Muscle layer of duodenum (tissue), 2 donors: ENCODE measurements at regions not wholly inside any gene's neighbourhood (a gene's known extent, or its start where the extent isn't known, plus 50 kb on each side); places are given as distances from the start of the nearest gene placed in this dataset.

Experiments
- H3K27ac ChIP-seq: one replicate; pipeline ENCODE4 v1.7.0; 2013; ENCODE audit warnings: mild to moderate bottlenecking, low read length
- H3K27me3 ChIP-seq: one replicate; pipeline ENCODE4 v1.7.0; 2013; ENCODE audit warnings: low read depth, mild to moderate bottlenecking, control low read depth, low read length
- H3K36me3 ChIP-seq, 2 donors: one replicate each; pipeline ENCODE4 v1.7.0; 2013; ENCODE audit warnings: low read length in 2 of 2, control low read depth in 1 of 2, mild to moderate bottlenecking in 1 of 2; ENCODE audit not compliant: insufficient read depth in 2 of 2, control insufficient read depth in 1 of 2
- H3K4me1 ChIP-seq, 2 donors: one replicate each; pipeline ENCODE4 v1.7.0; 2013; ENCODE audit warnings: low read length in 2 of 2, mild to moderate bottlenecking in 2 of 2, control low read depth in 1 of 2, moderate library complexity in 1 of 2; ENCODE audit not compliant: insufficient read depth in 2 of 2, control insufficient read depth in 1 of 2
- H3K4me3 ChIP-seq, 2 donors: one replicate each; pipeline ENCODE4 v1.7.0; 2013; ENCODE audit warnings: low read length in 2 of 2, low read depth in 1 of 2, mild to moderate bottlenecking in 1 of 2
- H3K9me3 ChIP-seq, 2 donors: one replicate each; pipeline ENCODE4 v1.7.0; 2013; ENCODE audit warnings: low read length in 2 of 2, control low read depth in 1 of 2, mild to moderate bottlenecking in 1 of 2; ENCODE audit not compliant: control insufficient read depth in 1 of 2
- donor health status: healthy.

DNA sequence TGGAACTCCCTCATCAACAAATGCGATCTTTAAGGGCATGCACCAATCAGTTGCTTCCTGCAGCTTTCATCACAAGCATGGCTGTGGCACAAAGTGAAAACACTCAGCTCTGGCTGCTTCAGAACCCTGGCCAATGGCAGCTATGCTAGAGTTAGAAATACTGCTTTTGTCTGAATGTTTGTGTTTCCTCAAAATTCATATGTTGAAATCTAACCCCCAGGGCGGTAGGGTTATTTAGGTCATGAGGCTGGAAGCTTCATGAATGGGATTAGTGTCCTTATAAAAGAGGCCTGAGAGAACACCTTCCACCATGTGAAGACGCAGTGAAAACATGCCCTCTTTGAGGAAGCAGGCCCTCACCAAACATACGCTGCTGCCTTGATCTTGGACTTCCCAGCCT, 453.9 kb downstream of the SNAPC1 start:
- Histone ChIP-seq H3K4me3 (no peak overlapping the region), H3K27ac (no peak overlapping the region), H3K9me3 (no peaks in the 10 kb centered on the region), H3K27me3 (no peaks in the 10 kb centered on the region), H3K36me3 (no peaks in the 10 kb centered on the region), H3K4me1 (no peaks in the 10 kb centered on the region)

DNA sequence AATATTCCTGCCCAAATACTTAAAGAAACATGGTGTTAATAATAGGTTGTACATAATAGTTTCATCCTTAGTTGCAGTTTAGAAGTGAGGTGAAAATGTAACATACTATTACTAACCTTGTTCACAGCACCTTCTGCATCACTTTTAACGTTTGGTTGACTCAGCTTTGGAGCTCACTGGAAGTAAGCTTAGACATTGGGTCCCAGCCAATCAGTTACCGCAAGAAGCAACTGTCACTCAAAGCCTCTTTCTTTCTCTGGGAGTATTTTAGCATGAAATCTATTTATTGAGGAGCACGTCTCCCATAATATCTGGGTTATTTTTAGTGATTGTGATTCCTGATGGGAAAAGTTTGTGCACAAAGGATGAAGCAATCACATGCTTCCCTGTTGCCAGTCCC, 472.6 kb downstream of the SNAPC1 start:
- no peaks in the 10 kb centered on the region for H3K36me3 ChIP-seq
- H3K27ac ChIP-seq: no peak overlapping the region
- H3K4me1 ChIP-seq: no peaks in the 10 kb centered on the region
- no peak overlapping the region for H3K4me3 ChIP-seq
- no peaks in the 10 kb centered on the region for H3K27me3 ChIP-seq
- no peaks in the 10 kb centered on the region for H3K9me3 ChIP-seq

DNA sequence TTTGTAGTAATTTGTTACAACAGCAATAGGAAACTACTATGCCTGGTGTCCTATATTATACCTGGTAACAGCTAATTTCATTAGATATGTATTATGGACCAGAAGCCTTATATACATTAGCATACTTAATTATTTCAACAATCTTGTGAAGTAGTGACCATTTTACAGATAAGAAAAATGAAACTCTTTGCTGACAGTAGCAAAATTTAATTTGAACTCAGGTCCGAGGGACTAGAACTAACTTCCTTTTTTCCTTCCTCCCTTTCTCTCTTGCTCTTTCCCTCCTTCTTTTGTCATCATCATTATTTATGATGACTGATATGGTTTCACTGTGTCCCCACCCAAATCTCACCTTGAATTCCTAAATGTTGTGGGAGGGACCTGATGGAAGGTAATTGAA, 482.0 kb downstream of the SNAPC1 start:
- H3K4me1 ChIP-seq: no peaks in the 10 kb centered on the region
- peaks cover 0 to 2% of the 10 kb centered on the region in 2 donors for H3K9me3 ChIP-seq
- H3K27me3 ChIP-seq: no peaks in the 10 kb centered on the region
- H3K4me3 ChIP-seq: no peak overlapping the region
- H3K36me3 ChIP-seq: no peaks in the 10 kb centered on the region
- no peak overlapping the region for H3K27ac ChIP-seq

DNA sequence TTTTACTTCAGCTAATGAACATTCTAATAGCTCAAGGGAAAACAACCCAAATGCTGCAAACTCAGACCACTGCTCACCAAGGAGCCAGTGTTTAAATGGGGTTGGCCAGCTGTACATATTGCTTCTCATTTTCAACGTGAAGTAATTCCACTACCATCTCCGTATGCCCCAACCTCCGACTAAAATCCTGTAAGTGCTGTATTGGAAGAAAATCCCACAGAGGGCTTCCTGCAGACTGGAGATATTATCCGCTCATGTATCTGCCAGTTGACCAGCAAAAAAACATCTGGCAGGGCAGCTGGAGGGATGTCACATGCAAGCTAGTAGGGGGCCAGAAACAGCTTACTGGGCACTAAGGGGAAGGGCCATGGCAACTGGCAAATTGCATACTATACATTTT, 485.0 kb downstream of the SNAPC1 start:
- Histone ChIP-seq H3K9me3 (peaks cover 0 to 2% of the 10 kb centered on the region in 2 donors), H3K4me3 (no peak overlapping the region), H3K36me3 (no peaks in the 10 kb centered on the region), H3K27me3 (no peaks in the 10 kb centered on the region), H3K27ac (no peak overlapping the region), H3K4me1 (no peaks in the 10 kb centered on the region)

DNA sequence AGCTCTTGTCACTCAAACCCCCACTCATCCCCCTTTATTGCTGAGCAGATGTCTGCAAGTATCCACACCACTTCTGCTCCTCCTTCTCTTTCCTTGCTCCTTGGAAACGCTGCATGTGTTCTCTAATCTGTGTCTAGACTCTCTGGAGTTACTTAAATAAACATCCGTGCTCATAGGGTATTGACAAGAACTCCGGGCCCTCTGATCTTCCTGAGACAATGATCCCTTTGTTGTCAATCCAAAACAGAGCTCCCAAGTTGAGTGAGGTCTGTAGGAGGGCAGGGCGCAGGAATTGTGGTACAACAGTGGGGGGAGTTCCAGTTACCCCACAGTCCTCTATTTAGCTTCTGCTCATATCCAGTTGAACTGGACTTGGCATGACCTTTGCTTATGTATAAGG, 489.0 kb downstream of the SNAPC1 start:
- Histone ChIP-seq H3K36me3 (no peaks in the 10 kb centered on the region), H3K9me3 (no peaks in the 10 kb centered on the region), H3K27me3 (no peaks in the 10 kb centered on the region), H3K4me1 (no peaks in the 10 kb centered on the region), H3K27ac (no peak overlapping the region), H3K4me3 (no peak overlapping the region)

DNA sequence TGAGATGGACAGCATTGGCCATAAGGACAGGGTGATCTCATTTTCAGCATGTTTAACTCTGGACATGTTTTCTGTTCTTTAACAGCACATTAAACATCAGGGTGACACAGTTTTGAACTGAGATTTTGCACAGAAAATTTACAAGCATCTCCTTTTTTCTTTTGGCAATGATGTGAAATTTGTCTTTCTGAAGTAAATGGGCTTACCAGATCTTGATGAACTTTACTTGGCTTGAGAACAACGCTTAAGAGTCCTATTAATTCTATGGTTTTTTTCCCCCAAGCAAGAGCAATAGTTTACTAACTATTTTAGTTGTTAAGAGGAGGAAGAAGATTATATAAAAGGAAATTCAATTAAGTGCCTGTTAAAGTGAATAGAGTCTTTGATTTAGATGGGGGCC, 491.0 kb downstream of the SNAPC1 start:
- no peaks in the 10 kb centered on the region for H3K36me3 ChIP-seq
- H3K4me1 ChIP-seq: no peaks in the 10 kb centered on the region
- no peak overlapping the region for H3K4me3 ChIP-seq
- no peaks in the 10 kb centered on the region for H3K9me3 ChIP-seq
- no peak overlapping the region for H3K27ac ChIP-seq
- H3K27me3 ChIP-seq: no peaks in the 10 kb centered on the region

DNA sequence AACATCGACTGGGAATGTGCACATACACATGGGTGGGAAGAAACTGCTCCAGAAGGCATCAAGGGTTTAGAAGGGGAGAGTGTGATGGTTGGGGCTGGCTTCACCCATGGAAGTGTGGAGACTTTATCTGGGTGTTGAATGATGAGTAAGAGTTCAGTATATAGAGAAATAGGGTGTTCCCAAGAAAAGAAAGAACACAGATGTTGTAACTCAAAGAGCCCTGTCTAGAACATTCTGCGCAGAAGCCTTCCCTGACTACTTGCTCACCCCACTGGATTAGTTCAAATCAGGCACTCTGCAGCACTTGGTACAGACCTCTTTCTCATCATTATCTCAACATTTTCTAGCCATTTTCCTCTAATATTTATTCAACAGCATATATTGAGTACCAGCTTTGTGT, 491.7 kb downstream of the SNAPC1 start:
- Histone ChIP-seq H3K36me3 (no peaks in the 10 kb centered on the region), H3K4me1 (no peaks in the 10 kb centered on the region), H3K9me3 (no peaks in the 10 kb centered on the region), H3K27ac (no peak overlapping the region), H3K4me3 (no peak overlapping the region), H3K27me3 (no peaks in the 10 kb centered on the region)

DNA sequence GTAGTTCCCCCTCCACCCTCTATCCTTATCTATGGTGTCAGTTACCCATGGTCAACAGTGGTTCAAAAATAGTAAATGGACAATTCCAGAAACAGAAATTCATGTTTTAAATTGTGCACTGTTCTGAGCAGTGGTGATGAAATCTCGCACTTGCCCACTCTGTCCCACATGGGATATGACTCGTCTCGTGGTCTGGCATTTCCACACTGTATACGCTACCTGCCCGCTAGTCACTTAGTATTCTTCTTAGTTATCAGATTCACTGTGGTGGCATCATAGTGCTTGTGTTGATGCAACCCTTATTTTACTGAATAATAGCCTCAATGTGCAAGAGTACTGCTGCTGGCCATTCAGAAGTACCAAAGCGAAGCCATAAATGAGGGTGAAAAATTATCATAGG, 507.0 kb downstream of the SNAPC1 start:
- H3K36me3 ChIP-seq: no peaks in the 10 kb centered on the region
- no peaks in the 10 kb centered on the region for H3K4me1 ChIP-seq
- H3K27me3 ChIP-seq: no peaks in the 10 kb centered on the region
- no peaks in the 10 kb centered on the region for H3K9me3 ChIP-seq
- no peak overlapping the region for H3K27ac ChIP-seq
- no peak overlapping the region for H3K4me3 ChIP-seq

DNA sequence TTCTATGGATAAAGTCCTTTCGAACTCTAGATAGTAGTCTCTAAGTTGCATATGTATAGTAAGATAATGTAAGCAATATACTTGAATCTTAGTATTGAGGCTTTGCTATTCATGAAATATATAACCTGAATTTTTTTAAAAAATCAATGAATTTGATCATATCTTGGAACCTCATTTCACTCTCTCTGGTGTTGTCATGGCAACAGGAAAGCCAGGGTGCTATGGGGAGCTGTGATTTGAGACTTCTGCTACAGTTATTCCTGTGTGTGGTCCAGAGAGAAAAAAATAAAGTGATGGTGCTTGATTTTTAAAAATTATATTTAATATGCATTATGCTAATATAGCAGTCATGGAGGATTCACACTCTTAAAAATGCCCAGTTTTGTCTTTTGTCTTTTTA, 508.0 kb downstream of the SNAPC1 start:
- Histone ChIP-seq H3K4me3 (no peak overlapping the region), H3K27me3 (no peaks in the 10 kb centered on the region), H3K36me3 (no peaks in the 10 kb centered on the region), H3K4me1 (no peaks in the 10 kb centered on the region), H3K9me3 (no peaks in the 10 kb centered on the region), H3K27ac (no peak overlapping the region)

DNA sequence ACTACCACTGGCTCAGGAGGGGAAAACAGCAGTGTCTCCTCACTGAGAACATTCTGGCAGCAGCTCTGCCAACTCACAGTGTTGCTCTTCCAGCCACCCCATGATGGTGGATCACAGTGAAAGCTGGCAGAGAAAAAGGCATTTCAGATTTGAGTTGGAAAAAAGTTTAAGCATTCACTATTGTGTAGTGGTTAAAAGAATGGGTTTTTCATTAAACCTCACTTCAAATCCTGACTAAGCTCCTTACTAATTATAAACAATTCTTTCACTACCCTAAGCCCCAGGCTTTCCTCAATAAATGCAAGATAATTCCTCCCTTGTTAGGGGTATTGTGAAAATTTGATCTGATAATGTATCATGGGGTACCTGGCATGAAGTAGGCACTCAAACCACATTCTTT, 518.1 kb downstream of the SNAPC1 start:
- Histone ChIP-seq H3K27ac (no peak overlapping the region), H3K36me3 (no peaks in the 10 kb centered on the region), H3K27me3 (no peaks in the 10 kb centered on the region), H3K9me3 (peaks cover 0 to 7% of the 10 kb centered on the region in 2 donors), H3K4me1 (no peaks in the 10 kb centered on the region), H3K4me3 (no peak overlapping the region)

DNA sequence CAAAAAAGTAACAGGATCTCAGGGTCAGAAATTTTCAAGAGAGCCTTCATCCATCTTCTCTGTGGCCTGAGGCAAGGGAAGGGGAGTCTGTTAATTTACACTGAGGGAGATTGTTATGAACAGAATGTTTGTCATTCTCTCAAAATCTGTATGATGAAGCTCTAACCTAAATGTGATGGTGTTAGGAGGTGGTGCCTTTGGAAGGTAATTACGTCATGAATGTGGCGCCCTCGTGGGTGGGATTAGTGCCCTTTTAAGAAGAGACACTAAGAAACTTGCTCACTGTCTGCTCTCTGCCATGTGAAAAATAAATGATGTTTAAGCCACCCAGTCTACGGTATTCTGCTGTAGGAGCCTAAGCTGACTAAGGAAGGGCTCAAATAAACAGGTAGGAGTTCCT, 521.6 kb downstream of the SNAPC1 start:
- H3K36me3 ChIP-seq: no peaks in the 10 kb centered on the region
- no peaks in the 10 kb centered on the region for H3K27me3 ChIP-seq
- no peak overlapping the region for H3K27ac ChIP-seq
- no peaks in the 10 kb centered on the region for H3K4me1 ChIP-seq
- no peak overlapping the region for H3K4me3 ChIP-seq
- peaks cover 0 to 7% of the 10 kb centered on the region in 2 donors for H3K9me3 ChIP-seq

DNA sequence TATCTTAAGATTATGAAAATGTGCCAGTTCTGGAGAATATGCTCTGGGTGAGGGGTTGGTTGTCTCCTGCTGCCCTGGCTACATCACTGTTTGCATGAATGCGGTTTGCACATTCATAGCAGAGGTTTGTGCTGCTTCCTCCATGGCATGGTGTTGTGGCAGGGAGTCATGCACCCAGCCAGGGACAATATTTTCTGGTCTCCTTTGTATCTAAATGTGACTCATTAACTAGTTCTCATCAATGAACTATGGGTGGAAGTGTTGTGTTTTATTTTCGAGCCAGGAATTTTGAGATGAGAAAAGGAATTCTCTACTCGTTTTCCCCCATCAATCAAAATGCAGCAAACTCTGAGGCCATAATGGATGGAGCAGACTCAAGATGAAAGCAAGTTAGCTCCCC, 527.3 kb downstream of the SNAPC1 start:
- no peaks in the 10 kb centered on the region for H3K36me3 ChIP-seq
- H3K4me3 ChIP-seq: no peak overlapping the region
- no peak overlapping the region for H3K27ac ChIP-seq
- no peaks in the 10 kb centered on the region for H3K4me1 ChIP-seq
- no peaks in the 10 kb centered on the region for H3K9me3 ChIP-seq
- H3K27me3 ChIP-seq: no peaks in the 10 kb centered on the region
